OCI-LY1 (cell line): ENCODE measurements at regions not wholly inside any gene's neighbourhood (a gene's known extent, or its start where the extent isn't known, plus 50 kb on each side); places are given as distances from the start of the nearest gene placed in this dataset.

Experiments used
- EZH2 ChIP-seq: fragments of 200-600 bp; sonication (generic), shearing (Covaris generic); IDR thresholded peaks from 2 replicates; pipeline ENCODE4 v1.8.0; 2017; ENCODE audit warnings: borderline replicate concordance, mixed run types, mild to moderate bottlenecking, antibody characterized with exemption, low read length, moderate library complexity, mixed read lengths
- TF ChIP-seq, protein P1 (sequence below): fragments of 200-600 bp; sonication (generic), shearing (Covaris generic); IDR thresholded peaks from 2 replicates; pipeline ENCODE4 v1.5.1; 2017; ENCODE audit warnings: mild to moderate bottlenecking, antibody characterized with exemption, low read length, moderate library complexity, mixed read lengths

DNA sequence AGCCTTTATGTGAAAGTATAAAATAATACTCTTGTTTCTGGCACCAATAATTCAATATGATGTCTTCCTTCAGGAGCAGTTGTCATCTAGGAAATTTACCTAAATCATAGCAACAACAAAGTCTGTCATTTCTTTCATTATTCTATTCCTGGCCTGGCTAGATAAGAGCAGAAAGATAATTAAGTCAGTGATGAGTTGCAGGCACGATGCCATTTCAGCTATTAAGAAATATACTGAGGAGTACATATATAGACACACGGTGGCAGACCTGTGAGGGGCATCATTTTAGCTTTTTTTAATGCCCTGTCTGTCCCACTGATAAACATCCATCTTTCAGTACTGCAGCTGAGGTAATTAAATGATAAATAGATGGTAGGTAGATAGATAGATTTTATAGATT, 756.1 kb upstream of the EPHA7 start:
- TF ChIP-seq, protein P1, sequence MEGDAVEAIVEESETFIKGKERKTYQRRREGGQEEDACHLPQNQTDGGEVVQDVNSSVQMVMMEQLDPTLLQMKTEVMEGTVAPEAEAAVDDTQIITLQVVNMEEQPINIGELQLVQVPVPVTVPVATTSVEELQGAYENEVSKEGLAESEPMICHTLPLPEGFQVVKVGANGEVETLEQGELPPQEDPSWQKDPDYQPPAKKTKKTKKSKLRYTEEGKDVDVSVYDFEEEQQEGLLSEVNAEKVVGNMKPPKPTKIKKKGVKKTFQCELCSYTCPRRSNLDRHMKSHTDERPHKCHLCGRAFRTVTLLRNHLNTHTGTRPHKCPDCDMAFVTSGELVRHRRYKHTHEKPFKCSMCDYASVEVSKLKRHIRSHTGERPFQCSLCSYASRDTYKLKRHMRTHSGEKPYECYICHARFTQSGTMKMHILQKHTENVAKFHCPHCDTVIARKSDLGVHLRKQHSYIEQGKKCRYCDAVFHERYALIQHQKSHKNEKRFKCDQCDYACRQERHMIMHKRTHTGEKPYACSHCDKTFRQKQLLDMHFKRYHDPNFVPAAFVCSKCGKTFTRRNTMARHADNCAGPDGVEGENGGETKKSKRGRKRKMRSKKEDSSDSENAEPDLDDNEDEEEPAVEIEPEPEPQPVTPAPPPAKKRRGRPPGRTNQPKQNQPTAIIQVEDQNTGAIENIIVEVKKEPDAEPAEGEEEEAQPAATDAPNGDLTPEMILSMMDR: no peak
- no peak for TF ChIP-seq EZH2
